Gastroesophageal sphincter (tissue), 3 donors: ENCODE measurements at regions not wholly inside any gene's neighbourhood (a gene's known extent, or its start where the extent isn't known, plus 50 kb on each side); places are given as distances from the start of the nearest gene placed in this dataset.

Source experiments
- EP300 ChIP-seq: sonication (generic); formaldehyde crosslinking; IDR thresholded peaks from one replicate; pipeline ENCODE4 v1.6.1; 2017; ENCODE audit warnings: antibody characterized with exemption, mild to moderate bottlenecking
- POLR2A ChIP-seq, 2 donors: fragments of 450-650 bp; IDR thresholded peaks; one replicate each; pipeline ENCODE4 v1.6.1; 2017; ENCODE audit warnings: antibody characterized with exemption in 2 of 2, mild to moderate bottlenecking in 2 of 2, moderate library complexity in 1 of 2
- POLR2AphosphoS5 ChIP-seq: sonication (generic); formaldehyde crosslinking; IDR thresholded peaks from one replicate; pipeline ENCODE4 v1.6.1; 2017; ENCODE audit warnings: antibody characterized with exemption
- TF ChIP-seq, protein P1 (sequence below), 4 experiments: fragments of 200-600 bp in 2 of 4; fragments of 450-650 bp in 2 of 4; sonication (generic) in 1 of 4; IDR thresholded peaks; one replicate each; pipeline ENCODE4 v1.5.1; 2017 to 2019; ENCODE audit warnings: antibody characterized with exemption in 4 of 4, mild to moderate bottlenecking in 2 of 4, moderate library complexity in 2 of 4

DNA sequence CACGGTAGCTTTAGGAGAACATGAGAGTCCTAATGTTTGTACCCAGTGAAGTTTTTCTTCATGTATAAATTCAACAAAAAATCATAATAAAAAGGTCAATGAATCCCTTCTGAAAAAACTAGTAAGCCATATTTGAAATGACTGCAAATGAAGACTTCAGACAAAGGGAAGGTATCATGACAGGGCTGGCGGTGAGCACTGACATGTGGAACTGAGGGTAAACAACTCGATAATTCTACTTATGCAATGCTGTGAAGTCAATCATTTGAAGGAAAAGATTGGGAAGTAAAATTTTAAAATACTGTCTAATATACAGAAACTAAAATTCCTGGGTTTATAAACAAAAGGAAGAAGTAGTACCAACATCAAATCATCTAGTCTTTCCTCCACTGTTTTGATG is 190.2 kb upstream of the COPS8 start:
- TF ChIP-seq EP300: no peak
- TF ChIP-seq, protein P1, sequence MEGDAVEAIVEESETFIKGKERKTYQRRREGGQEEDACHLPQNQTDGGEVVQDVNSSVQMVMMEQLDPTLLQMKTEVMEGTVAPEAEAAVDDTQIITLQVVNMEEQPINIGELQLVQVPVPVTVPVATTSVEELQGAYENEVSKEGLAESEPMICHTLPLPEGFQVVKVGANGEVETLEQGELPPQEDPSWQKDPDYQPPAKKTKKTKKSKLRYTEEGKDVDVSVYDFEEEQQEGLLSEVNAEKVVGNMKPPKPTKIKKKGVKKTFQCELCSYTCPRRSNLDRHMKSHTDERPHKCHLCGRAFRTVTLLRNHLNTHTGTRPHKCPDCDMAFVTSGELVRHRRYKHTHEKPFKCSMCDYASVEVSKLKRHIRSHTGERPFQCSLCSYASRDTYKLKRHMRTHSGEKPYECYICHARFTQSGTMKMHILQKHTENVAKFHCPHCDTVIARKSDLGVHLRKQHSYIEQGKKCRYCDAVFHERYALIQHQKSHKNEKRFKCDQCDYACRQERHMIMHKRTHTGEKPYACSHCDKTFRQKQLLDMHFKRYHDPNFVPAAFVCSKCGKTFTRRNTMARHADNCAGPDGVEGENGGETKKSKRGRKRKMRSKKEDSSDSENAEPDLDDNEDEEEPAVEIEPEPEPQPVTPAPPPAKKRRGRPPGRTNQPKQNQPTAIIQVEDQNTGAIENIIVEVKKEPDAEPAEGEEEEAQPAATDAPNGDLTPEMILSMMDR (IDR thresholded peaks at IDR 0.05): no peak
- TF ChIP-seq POLR2A (IDR thresholded peaks at IDR 0.05): no peak
- no peak for TF ChIP-seq POLR2AphosphoS5
